ENCODE measurements at regions not wholly inside any gene's neighbourhood (a gene's known extent, or its start where the extent isn't known, plus 50 kb on each side); places are given as distances from the start of the nearest gene placed in this dataset.
A peak's percentile ranks its signal among the peaks of the same experiment; 100 is the strongest.

DNA sequence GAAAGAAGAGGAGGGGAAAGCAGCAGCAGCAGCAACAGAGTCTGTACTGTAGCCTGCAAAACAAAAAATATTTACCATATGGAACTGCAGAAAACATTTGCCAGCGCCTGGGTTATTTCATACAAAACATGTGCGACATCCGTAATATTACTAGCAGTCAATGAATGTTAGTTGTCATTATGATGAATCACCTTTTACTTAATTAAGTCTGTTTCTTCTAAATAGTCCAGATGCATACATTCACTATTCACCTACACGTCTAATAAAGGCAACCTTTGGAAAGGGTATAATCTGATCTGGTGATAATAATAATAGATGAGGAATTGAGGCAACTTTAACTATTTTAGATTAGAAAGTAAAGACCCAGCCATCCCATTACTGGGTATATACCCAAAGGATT is 426.3 kb upstream of the ST6GAL2 start:
- DNase-seq (ENCODE audit: low spot score): no peak

DNA sequence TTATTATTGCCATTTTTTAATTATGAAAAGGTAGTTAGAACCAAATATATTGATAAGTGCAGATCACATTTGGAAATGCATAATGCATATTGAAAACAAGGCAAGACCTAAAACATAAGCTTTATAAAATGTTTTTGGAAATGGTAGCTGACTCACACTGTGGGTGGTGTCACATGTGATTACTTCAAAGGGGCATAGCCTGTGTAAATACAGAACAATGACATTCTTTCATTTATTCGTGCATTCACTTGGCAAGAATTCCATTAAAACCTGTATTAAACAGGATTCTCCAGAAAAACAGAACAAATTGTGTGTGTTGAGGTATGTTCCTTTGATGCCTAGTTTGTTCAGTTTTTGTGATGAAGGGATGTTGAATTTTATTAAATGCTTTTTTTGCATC is 427.3 kb upstream of the ST6GAL2 start:
- DNase-seq (ENCODE audit: low spot score): no peak

DNA sequence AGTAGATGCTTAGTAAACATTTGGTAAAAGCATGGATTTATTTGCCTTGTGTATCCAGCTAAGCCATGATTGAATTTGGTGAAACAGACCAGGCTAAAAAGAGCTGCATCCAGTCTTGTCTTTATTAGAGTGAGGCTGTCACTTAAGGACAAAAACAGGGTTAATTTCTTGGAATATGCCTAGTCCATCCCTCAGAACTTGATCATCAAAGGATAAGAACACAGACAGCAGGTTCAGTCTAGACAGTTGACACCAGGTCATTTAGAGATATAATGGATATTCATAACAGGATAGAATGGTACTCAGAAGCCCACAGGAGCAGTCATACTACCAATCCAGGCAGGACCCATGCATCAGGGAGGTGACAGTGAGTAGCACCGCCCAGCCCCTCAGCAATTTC is 434.9 kb upstream of the ST6GAL2 start:
- DNase-seq (ENCODE audit: low spot score): no peak

DNA sequence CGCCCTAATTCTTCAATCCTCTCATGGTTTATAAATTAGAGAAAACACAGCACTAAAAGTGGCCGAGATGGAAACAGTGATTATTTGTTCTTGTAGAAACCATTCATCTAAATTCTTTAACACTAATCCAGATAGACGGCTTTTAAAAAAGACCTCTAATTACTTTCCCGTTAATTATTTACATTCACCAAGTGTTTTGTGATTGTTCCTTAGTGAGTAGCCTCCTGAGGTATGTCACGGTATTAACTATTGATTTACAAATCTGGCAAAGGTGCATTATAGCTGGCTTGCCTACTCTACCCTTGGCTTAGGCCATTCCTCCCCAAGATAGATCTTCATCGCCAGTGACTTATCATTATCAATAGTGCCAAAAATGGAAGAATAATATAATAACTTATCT is 436.4 kb upstream of the ST6GAL2 start:
- DNase-seq (ENCODE audit: low spot score): no peak

DNA sequence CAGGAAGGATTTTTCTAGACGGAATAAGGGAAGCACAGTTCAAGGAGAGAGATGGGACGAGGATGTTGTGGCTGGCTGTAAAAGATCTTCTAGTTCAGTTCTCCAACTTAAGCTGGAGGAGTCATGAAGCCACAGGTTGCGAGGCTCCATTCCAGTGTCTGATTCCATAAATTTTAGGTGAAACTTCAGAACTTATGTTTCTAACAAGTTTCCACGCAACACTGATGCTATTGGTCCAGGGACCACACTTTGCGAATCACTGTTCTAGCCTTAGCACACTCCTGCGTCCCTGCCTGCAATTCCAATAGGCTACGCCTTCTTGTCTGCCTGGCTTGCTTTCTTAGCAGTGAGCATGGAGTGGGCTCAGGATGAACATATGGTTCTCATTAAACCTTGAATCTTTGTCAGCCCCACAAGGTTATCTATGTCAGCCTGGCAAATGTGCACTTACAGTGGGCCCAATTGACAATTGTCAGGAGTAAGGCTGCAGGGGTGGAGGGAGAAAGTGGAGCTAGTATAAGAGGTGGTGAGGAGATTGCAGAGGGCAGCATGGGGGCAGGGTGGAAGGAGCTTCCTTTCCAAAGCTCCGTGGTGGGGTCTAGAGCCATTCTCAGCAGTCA is 438.1 kb upstream of the ST6GAL2 start:
- no peak for DNase-seq (ENCODE audit: low spot score)

DNA sequence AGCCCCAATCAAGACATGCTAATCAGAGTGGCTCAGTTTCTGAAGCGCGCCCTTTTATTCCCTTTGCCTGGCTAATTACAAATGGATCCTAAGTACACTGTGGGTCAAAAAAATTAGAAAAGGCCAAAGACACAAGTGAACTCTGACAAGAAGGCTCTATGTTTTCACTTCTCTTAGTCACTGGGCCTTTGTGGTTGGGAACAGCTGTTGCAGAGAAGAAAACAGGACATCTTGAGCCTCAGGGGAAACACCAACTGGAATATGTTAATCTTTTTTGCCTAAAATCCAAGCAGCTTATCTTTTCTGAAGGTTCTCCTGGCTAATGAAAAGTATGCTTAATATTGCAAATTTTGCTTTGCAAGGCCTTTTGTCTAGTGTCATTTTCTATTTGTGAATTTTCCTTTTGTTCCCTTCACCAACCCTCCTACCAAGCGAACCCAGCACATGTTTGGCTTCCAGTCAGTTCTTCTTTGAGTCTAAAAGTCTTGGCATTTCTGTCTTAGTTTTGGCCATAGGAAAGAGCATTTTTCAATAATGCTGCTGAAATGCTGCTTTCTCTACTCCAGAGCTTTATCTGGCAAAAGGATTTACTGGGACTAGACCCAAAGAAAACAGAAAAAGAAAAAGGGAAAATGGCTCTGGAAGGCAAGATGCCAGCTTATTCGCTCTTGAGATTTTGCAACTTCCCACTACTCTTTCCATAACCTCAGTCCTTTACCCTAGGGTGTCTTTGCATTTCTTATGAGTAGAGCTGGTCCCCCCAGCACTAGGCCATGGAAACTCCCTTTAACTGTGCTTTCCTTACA is 440.2 kb upstream of the ST6GAL2 start:
- peak; percentile 62 for DNase-seq (ENCODE audit: low spot score)

DNA sequence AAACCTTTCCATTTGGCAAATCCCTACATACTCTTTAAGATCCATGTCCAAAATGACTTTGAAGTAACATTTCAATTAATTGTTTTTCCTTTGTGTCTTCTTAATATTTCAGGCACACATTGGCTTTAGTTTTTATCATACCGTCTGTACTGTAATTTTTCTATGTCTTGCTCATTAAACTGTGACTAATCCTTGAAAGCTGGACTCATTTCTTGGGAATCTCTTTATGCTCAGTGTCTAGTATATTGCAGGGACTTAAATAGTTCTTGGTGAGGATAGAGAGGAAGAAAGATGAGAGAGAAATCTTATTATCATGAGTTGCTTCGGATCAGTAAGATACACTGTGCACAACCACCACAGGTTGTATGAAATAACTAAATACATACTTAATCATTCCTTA is 448.3 kb upstream of the ST6GAL2 start:
- DNase-seq (ENCODE audit: low spot score): no peak

DNA sequence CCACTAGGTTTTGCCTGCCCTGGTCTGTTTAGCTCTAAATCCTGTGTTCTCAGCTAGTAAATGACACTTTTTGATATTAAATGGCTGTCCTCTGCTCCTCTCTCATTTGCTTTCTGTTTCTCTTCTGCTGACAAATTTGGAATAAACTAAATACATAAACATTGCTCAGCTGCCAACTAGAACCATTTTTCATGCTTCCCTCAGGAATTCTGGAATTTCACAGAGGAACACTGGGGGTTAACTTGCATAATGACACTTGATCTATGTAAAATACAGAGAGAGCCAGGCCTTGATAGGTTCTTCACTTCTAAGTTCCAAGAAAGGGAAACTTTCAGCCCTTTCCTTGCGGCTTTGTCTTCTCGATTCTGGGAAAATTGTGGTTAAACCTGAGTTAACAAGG is 450.6 kb upstream of the ST6GAL2 start:
- no peak for DNase-seq (ENCODE audit: low spot score)

DNA sequence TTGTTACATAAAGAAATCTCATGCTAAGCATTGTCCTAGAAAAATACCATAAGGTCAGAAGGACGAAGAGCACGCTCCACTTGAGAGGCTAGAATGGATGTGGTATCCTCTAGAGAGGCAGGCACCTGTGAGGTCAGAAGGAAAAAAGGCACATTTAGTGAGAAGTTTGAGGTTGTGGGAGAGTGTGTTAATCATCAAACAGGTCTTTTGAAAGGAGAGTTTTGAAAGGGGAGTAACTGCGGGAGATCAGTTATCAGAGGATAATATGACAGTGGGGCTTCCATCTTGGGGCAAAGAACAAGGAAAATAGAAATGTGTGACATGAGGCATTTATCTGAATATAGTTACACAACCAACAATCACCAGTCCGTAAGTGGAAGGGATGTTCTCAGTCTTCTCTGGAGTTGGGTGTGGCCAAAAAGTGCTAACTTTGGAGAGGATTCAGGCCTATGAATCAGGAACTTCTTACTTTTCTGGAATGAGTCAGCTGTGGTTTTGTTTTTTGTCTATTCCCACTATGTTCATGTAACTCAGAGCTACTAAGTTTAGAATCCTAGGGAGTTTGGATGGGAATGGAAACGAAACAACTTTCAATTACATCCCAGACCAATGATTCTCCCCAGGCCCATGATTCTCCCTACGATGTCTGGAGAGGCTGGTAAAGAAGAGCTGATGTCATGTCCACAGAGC is 451.4 kb upstream of the ST6GAL2 start:
- DNase-seq (ENCODE audit: low spot score): no peak

DNA sequence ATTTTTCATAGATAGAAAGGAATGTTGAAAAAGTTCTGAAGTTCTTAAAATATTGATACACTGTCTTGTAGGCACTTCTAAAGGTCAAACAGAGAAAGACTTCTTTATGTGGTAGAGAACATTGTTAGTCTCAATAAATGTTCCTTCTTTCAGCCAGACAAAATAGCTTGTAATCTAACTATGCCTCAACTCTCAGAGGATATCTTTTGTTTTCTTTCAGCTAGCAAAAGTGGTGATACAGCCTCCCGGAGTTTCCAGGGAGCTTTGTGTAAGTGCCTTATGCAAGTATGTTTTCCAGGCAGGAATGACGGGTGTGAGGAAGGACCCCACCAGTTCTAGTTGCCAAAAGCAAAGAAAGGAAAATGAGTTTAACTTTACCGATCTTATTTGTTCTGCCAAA is 452.1 kb upstream of the ST6GAL2 start:
- DNase-seq (ENCODE audit: low spot score): no peak

DNA sequence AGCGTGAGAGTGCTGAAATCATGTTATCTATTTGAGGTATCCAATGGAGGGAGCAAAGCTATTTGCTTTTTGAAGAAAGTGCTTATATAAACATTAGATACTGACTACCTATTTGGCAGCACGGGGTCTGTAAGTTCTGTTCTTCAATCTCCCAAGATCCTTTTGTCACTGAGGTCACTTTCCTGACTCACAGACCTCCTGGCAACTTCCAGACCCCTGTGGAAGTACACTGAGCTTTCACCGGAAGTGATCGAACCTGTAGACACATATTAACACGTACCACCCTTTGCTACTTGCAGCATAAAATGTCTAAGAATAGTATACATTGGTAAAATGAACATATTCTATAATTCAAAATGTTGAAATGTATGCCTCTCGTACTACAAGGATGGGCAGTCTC is 452.6 kb upstream of the ST6GAL2 start:
- no peak for DNase-seq (ENCODE audit: low spot score)

DNA sequence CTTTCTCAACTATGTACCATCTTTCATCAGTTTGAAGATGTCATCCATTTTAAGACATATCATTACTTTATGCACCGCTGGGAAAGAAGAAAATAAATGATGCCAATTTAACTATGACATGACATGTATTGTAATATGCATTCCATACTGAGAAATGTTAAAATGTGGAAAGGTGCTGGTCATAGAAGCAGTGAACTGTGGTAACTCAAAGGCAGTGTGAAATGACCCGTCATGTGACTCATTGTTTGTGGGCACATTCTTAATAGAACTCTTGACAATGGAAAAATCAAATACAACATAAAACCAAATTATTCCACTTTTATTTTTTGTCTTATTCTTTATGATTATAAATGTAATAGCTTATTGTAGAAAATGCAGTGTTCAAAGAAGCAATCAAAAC is 455.0 kb upstream of the ST6GAL2 start:
- no peak for DNase-seq (ENCODE audit: low spot score)

DNA sequence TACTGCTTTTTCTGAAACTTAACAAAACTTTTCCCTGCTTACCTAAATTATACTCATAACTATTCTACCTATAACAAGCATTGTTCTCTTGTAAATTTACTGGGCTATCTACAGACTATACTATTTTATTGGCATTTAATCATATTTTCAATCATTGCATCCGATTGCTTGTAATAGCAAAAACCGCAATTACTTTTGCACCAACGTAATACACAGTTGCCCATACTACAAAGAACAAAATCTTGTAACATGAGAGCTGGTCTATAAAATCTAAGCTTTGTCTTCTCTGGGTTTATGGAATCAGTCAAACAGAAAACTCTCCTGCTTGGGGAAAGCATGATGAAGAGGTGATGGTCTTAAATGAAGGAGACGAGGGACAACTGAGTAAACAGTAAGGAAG is 463.4 kb upstream of the ST6GAL2 start:
- DNase-seq (ENCODE audit: low spot score): no peak

DNA sequence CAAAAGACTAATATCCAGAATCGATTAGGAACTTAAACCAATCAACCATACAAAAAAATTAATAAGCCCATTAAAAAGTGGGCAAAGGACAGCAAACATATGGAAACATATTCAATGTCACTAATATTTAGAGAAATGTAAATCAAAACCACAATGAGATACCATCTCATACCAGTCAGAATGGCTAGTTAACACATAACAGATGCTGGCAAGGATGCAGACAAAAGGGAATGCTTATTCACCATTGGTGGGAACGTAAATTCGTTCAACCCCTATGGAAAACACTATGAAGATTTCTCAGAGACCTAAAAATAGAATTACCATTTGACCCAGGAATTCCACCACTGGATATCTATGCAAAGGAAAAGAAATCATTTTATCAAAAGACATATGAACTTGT is 468.2 kb upstream of the ST6GAL2 start:
- DNase-seq (ENCODE audit: low spot score): no peak

DNA sequence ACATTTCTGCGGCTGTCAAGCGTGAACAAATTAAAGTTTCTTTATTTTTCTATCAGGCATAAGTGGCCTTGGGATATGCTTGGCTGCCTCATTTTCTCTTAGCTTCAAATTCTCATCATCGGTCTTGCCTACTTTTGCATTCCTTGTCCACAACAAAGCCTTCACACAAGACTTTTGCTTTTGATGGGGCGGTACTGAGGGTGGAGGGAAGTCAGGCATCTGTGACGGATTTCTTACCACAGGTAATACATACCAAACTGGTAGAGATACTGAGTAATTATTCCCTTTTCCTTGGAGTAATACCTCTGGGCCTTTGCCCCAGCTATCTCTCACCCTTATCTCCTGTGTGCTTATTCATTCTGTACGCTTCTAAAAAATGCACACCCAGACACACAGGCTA is 468.3 kb upstream of the RGPD4 start:
- DNase-seq (ENCODE audit: low spot score): no peak

DNA sequence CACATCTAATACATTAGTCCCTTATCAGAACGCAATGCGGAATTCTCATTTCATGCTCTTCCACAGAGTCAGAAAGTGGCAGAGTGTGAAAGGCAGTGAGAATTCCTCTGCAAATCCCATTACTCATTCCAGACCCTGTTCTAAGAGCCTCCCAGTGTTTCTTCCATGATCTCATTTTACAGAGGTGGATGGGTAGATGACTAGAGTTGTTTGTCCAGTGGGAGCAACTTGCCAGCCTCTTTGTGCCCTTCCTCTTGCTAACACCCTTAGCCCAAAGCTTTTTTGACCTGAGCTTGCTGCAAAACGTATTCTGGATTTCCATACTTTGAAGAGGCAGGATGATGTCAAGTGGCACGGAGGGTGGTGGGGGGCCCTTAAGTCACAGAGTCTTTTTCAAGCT is 467.7 kb upstream of the RGPD4 start:
- no peak for DNase-seq (ENCODE audit: low spot score)

DNA sequence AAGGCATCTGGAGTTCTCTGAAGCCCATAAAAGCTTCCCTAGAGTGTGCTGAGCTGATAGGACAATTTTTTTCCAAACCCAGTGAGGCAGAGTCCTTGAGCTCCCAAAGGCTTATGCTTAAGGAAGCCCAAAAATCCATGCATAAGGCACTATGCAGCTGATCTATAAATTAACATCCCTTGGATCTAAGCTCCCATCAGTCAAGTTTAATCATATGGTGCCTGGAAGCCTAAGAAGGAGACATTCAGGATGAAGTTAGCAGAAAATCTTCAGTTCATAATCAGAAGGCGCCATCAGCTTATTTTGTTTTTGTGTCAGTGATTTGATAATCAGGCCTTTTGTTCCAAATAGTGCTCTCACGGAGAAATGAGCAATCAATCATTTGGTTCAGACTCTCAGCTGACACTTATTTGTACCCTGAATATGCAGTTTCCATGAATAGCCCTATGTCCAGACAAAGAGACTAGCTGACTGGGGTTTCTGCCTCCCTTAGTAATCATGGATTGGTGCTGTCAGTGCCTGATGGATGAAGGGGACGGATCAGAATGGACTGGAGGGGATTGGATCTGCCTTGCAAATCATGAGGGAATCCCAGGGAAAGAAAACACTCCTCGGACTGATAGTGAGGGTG is 464.8 kb upstream of the RGPD4 start:
- DNase-seq (ENCODE audit: low spot score): no peak

DNA sequence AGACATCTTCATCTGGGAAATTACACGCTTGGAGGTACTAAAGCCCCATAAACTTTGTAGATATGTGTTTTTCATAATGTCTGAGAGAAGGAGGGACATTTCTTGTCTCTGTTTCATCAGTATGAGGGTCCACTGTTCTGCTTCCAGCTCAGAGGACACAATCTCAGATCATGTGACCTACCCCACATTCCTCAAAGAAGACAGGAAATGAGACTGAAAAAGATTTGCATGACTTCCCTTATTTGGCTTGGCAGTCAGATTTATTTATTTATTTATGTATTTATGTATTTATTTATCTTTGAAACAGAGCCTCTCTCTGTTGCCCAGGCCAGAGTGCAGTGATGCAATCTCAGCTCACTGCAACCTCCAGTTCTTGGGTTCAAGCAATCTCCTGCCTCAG is 463.7 kb upstream of the RGPD4 start:
- no peak for DNase-seq (ENCODE audit: low spot score)

DNA sequence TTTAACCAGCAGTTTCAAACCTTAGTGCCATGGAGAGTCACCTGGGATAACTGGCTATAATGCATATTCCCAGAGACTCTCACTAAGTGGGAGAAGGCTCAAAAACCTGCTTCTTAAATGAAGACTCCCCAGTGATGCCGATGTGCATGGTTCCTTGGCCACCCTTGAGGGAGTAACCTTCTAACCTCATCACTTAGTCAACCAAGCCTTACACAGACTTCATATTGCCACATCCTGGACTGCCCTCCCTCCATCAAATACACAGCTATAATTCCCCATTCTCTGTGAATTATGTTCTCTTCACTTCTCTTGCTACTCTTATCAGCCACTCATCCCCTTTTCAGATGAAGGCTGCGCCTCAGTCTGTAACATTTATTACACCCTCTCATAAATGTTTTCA is 462.9 kb upstream of the RGPD4 start:
- DNase-seq (ENCODE audit: low spot score): no peak

DNA sequence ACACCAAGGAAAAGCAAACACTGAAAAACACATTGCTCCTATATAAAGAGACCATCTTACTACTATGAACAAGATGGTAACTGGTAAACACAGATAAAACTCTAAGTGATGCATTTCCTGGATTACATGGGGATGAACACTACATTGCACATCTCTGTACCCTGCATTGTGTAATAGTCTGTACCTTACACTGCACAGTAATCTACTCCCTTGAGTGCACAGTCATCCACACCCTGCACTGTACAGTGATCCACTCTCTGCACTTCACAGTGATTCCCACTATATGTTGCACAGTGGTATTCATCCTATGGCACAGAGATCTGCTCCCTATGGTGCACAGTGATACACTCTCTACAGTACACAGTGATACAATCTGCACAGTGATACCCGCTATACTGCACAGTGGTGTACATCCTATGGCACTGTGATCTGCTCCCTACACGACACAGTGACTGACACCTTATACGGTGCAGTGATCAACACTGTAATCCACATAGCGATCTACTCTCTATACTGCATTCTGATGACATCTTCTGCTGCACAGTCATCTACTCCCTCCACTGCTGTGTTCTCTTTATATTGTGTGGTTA is 462.2 kb upstream of the RGPD4 start:
- DNase-seq (ENCODE audit: low spot score): no peak

DNA sequence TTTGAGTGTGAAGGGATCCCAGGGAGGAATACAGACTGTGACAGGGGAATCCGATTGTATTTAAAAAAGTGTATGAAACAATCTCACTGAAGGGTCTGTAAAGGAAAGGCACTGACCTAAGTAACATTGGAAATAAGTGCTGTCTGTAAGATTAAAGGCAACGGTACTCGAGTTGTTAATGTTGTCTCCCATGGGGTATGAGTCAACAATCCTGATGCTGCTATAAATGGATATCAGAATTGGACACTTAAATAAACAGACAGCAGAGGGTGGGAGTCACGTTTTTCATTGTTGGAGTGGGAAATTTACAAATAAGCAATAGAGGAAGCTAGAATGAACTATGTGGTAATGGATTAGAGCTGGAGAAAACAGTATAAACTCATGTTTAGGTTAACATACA is 452.4 kb upstream of the RGPD4 start:
- no peak for DNase-seq (ENCODE audit: low spot score)

DNA sequence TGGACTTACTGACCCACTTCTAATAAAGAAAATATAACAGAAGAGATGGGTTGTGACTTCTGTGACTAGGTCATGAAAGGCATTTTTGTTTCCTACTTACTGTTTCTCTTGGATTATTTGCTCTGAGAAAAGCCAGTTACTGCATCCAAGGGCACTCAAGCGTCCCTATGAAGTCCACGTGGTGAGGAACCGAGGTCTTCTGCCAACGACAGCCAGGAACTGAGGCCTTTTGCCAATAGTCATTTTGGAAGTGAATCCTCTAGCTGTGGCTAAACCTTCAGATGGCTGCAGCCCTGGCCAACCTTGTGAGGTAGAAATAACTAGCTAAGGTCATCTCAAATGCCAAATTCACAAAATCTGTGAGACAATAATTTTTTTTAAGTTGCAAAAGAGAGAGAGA is 449.8 kb upstream of the RGPD4 start:
- DNase-seq (ENCODE audit: low spot score): no peak

DNA sequence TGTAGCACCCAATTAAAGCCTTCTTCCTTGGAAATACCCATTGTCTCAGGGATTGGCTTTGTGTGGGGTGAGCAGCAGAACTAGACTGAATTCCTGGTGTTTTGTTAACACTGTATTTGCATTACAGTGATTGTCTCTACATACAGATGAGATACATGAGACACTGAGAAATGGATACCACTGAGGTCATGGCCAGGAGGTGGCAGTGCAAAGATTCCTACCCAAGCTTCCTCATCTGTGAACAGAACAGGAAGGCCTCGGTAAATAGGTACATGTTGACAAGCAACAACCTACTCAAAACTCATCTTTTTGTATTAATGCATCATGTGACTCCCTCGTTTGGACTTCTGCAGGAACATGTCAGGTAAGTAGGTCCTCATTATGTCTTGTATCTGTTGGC is 445.8 kb upstream of the RGPD4 start:
- DNase-seq (ENCODE audit: low spot score): no peak
